Effector CD8-positive, alpha-beta T cell (primary cell): ENCODE measurements at regions not wholly inside any gene's neighbourhood (a gene's known extent, or its start where the extent isn't known, plus 50 kb on each side); places are given as distances from the start of the nearest gene placed in this dataset.
"Not testable (repeated sequence)": the region's sequence is repeated elsewhere in the genome, so short reads cannot be mapped to it uniquely, and the experiment has no call there.

ENCODE experiments used
- DNase-seq: peaks from one replicate; lab custom pipeline; 2025; lab: John Stamatoyannopoulos, UW

DNA sequence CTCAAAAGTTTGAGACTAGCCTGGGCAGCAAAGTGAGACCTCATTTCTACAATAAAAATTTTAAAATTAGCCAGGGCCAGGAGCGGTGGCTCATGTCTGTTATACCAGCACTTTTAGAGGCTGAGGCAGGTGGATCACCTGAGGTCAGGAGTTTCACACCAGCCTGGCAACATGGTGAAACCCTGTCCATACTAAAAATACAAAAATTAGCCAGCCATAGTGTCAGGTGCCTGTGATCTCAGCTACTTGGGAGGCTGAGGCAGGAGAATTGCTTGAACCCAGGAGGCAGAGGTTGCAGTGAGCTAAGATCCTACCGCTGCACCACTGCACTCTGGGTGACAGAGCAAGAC lies 85.1 kb upstream of the MAP4 start:
- not testable (repeated sequence) for DNase-seq

GRCh38 chr3:48092270-48092669 lies 76.1 kb upstream of the MAP4 start:
- no peak for DNase-seq

- DNase-seq = no peak
These were observed 74.1 kb upstream of the MAP4 start for GRCh38 chr3:48090166-48090939.

- peak; percentile 83 for DNase-seq
These were observed 72.7 kb upstream of the MAP4 start for GRCh38 chr3:48088749-48089466.

- DNase-seq = no peak
These were observed 72.0 kb upstream of the MAP4 start for GRCh38 chr3:48088056-48088748.

DNA sequence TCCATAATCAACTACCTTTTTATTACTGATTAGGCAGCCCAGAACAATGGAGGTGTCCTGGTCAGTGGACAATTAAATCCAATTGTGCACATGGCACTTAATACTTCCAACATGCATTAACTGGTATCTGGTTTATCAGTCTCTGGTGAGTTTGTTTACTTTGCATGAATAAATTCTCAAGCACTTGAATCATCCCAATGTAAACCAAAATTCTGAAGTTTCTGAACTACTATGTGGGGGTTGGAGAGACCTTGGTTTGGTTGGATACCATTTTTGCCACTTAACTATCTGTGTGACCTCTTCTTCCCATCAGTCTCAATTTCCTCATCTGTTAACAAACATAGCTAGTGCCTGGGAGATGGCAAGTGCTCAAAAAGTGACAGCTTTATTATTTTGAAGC lies 70.5 kb upstream of the MAP4 start:
- DNase-seq = no peak

DNA sequence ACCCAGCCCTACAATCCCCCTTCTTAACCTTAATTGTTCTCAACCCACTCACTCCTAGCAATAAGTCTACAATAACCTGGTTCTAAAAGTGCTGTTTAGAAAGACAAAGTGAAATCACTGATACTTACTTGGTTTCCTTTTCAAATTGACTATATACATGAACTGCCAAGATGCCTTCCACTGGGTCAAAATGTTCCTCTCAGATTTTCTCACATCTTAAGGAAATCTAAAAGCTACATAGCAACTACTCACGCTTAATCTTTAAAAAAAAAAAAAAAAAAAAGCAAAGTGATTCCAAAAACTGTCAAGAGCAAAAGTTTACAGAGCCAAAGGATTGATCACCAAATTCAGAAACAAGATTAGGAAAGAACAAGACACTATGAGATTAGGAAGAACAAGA lies 68.7 kb upstream of the MAP4 start:
- no peak for DNase-seq

DNA sequence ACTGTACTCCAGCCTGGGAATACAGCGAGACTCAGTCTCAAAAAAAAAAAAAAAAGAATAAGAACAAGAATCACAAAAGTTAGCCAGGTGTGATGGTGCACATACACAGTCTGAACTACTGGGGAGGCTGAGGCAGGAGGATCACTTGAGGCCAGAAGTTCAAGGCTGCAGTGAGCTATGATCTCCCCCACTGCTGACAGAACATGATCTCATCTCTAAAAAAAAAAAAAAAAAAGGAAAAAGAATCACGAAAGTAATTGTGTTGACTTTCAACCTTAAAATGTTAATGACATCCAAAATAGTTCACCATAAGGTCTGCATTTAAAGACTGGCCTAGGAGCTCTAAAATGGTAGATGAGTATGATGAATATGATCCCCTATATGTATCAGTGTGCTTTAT lies 68.0 kb upstream of the MAP4 start:
- DNase-seq = no peak

DNA sequence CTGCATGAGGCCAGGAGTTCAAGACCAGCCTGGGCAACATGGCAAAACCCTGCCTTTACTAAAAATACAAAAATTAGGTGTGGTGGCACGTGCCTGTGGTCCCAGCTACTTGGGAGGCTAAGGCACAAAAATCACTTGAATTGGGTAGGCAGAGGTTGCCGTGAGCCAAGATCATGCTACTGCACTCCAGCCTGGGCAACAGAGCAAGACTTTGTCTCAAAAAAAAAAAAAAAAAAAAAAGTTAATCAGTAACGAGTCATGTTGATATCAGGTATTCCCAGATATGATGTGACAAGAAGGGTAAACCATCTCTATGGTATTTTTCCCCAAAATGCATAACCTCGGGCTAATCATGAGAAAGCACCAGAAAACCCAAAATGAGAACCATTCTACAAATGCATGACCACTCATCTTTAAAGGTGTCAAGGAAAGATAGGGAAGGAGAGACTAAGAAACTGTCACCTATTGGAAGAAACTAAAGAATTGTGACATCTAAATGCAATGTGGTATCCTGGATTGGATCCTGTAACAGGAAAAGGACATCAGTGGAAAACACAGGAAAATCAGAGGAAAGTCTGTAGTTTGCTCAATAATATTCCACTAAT lies 66.5 kb upstream of the MAP4 start:
- no peak for DNase-seq

GRCh38 chr3:48077815-48078214 lies 61.6 kb upstream of the MAP4 start:
- no peak for DNase-seq

GRCh38 chr3:48070030-48070429 lies 53.8 kb upstream of the MAP4 start:
- DNase-seq = no peak

DNA sequence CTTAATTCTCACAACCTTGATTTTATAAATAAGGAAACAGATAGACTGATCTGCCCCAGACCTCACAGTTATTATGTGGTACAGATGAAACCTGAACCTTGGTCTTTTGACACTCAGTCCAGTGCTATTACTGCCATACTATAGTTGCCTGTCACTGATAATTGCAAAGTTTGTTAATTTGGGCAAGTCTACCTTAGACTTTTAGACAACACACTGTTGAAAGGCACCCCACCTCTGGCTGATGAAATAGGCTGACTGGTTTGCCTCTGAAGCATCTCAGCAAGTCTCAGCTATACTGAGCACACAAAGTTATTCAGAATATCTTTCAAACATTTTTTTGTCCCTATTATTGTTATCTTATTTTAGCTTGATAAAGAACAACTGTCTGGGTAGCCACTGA lies 53.1 kb upstream of the MAP4 start:
- no peak for DNase-seq

DNA sequence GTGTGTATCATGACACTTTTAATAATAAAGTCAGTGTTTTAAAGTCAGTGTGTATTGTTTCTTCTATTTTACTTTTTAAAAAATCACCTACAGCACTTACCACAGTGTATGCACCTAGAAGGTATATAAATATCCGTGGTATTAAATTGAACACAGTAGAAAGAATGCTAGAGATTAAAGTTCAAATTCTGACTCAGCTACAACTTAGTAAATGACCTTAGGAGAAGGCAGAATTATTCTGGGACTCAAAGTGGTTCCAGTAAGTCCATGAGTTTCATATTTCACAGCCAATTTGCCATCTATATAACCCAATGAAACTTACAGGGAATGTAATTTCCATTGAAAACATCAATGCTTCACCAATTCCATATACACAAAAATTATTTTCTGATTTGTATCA lies 52.7 kb upstream of the MAP4 start:
- DNase-seq = no peak

- DNase-seq = not testable (repeated sequence)
These were observed 52.1 kb upstream of the MAP4 start for GRCh38 chr3:48068320-48068719.

GRCh38 chr3:48067271-48067670 lies 51.1 kb upstream of the MAP4 start:
- DNase-seq = no peak
